OCI-LY7 (cell line): ENCODE measurements at regions not wholly inside any gene's neighbourhood (a gene's known extent, or its start where the extent isn't known, plus 50 kb on each side); places are given as distances from the start of the nearest gene placed in this dataset.

Experiments used
- BruUV-seq: library from RNA; stranded (reverse); fragments of 400-500 nt; replicated peaks from 2 replicates; lab custom pipeline; 2021; lab: Mats Ljungman, UMichigan
- CTCF ChIA-PET: fragments of 300-600 bp; sonication (Branson Sonifier 250); formaldehyde crosslinking; loops from one replicate; lab custom pipeline; 2022; ENCODE audit warnings: antibody characterized with exemption; ENCODE audit not compliant: unreplicated experiment; lab: Charles Lee
- POLR2A ChIA-PET: fragments of 300-600 bp; sonication (Branson Sonifier 250); formaldehyde crosslinking; loops from one replicate; lab custom pipeline; 2022; ENCODE audit warnings: antibody characterized with exemption; lab: Charles Lee
- DNase-seq: peaks from one replicate; pipeline ENCODE4 v3.0.0-alpha.2; 2015; ENCODE audit warnings: low spot score
- H2AFZ ChIP-seq: fragments of 200-600 bp; sonication (generic), shearing (Covaris generic); 2 replicates; pipeline ENCODE4 v1.6.1; 2014; ENCODE audit warnings: mild to moderate bottlenecking, antibody characterized with exemption, low read length, moderate library complexity
- H3K27ac ChIP-seq: fragments of 200-600 bp; sonication (generic); 2 replicates; pipeline ENCODE4 v1.5.1; 2014; ENCODE audit warnings: mixed run types, low read depth, mild to moderate bottlenecking, moderate library complexity, low read length, inconsistent platforms; ENCODE audit not compliant: poor library complexity, severe bottlenecking
- H3K36me3 ChIP-seq: fragments of 200-600 bp; sonication (generic); 2 replicates; pipeline ENCODE4 v1.6.1; 2014; ENCODE audit warnings: mild to moderate bottlenecking, antibody characterized with exemption, low read length, moderate library complexity, mixed read lengths; ENCODE audit not compliant: insufficient read depth
- H3K4me1 ChIP-seq: fragments of 200-600 bp; sonication (generic); 2 replicates; pipeline ENCODE4 v1.5.1; 2014; ENCODE audit warnings: mild to moderate bottlenecking, low read length; ENCODE audit not compliant: insufficient read depth, poor library complexity, severe bottlenecking
- H3K4me2 ChIP-seq: fragments of 200-600 bp; sonication (generic); 2 replicates; pipeline ENCODE4 v1.6.1; 2014; ENCODE audit warnings: mild to moderate bottlenecking, low read length
- H3K4me3 ChIP-seq: fragments of 200-600 bp; sonication (generic); 2 replicates; pipeline ENCODE4 v1.5.1; 2014; ENCODE audit warnings: mild to moderate bottlenecking, low read depth, low read length; ENCODE audit not compliant: poor library complexity, severe bottlenecking
- H3K79me2 ChIP-seq: fragments of 200-600 bp; sonication (generic); 2 replicates; pipeline ENCODE4 v1.6.1; 2016; ENCODE audit warnings: low read depth, mild to moderate bottlenecking, low read length, moderate library complexity, mixed read lengths; ENCODE audit not compliant: insufficient read depth
- H3K9me2 ChIP-seq: fragments of 200-600 bp; sonication (generic); 2 replicates; pipeline ENCODE4 v1.6.1; 2016; ENCODE audit warnings: mild to moderate bottlenecking, low read length, mixed read lengths; ENCODE audit not compliant: insufficient read depth
- H3K9me3 ChIP-seq: fragments of 200-600 bp; sonication (generic); 2 replicates; pipeline ENCODE4 v1.6.1; 2014; ENCODE audit warnings: mild to moderate bottlenecking, mixed run types, low read length, mixed read lengths
- H4K20me1 ChIP-seq: fragments of 200-600 bp; sonication (generic); 2 replicates; pipeline ENCODE4 v1.6.1; 2014; ENCODE audit warnings: mild to moderate bottlenecking, antibody characterized with exemption, low read length, moderate library complexity, mixed read lengths; ENCODE audit not compliant: insufficient read depth
- EZH2phosphoT487 ChIP-seq: fragments of 200-600 bp; sonication (generic); IDR thresholded peaks from 2 replicates; pipeline ENCODE4 v1.6.1; 2018; ENCODE audit warnings: low read depth, borderline replicate concordance, mild to moderate bottlenecking, mixed run types, antibody characterized with exemption, low read length, moderate library complexity, mixed read lengths
- intact Hi-C: fragments of 100-400 bp; cut with micrococcal nuclease; formaldehyde crosslinking; loops from one replicate; pipeline ENCODE4 v1.10.0; 2022; ENCODE audit not compliant: unreplicated experiment
- TF ChIP-seq, protein P1 (sequence below): fragments of 200-600 bp; sonication (generic); conservative IDR thresholded peaks from 2 replicates; pipeline ENCODE4 v1.5.1; 2014; ENCODE audit warnings: mild to moderate bottlenecking, antibody characterized with exemption, low read length, moderate library complexity, mixed read lengths

DNA sequence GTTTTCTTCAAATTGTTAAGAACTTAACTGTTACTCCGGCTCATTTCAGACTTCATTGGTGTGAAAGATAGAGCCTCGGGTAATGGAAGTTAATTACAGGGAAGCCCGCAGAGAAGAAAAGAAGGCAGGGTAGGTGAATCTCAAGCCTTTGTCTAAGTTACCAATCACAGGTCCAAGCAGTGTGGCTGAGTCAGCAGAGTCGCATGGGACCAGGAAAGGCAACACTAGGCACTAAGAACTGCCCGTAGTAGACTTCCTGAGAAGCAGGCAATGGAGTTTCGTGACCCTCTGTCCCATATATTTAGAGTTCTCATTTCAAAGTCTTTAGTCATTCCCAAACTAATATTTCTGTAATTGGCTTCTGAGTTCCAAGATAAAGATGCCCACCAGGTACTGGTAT, 122.9 kb upstream of the STT3B start:
- Histone ChIP-seq H3K27ac (no peak overlapping the region), H3K4me2 (no peak overlapping the region), H2AFZ (no peak overlapping the region), H3K36me3 (no peaks in the 10 kb centered on the region), H3K79me2 (no peaks in the 10 kb centered on the region), H3K9me3 (no peaks in the 10 kb centered on the region), H4K20me1 (no peaks in the 10 kb centered on the region), H3K4me1 (no peaks in the 10 kb centered on the region), H3K4me3 (no peak overlapping the region), H3K9me2 (no peaks in the 10 kb centered on the region)
- ChIA-PET CTCF (no interaction called here), POLR2A (no interaction called here)
- no peak for TF ChIP-seq EZH2phosphoT487
- TF ChIP-seq, protein P1, sequence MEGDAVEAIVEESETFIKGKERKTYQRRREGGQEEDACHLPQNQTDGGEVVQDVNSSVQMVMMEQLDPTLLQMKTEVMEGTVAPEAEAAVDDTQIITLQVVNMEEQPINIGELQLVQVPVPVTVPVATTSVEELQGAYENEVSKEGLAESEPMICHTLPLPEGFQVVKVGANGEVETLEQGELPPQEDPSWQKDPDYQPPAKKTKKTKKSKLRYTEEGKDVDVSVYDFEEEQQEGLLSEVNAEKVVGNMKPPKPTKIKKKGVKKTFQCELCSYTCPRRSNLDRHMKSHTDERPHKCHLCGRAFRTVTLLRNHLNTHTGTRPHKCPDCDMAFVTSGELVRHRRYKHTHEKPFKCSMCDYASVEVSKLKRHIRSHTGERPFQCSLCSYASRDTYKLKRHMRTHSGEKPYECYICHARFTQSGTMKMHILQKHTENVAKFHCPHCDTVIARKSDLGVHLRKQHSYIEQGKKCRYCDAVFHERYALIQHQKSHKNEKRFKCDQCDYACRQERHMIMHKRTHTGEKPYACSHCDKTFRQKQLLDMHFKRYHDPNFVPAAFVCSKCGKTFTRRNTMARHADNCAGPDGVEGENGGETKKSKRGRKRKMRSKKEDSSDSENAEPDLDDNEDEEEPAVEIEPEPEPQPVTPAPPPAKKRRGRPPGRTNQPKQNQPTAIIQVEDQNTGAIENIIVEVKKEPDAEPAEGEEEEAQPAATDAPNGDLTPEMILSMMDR: no peak
- no peak for DNase-seq
- no TSS peak for BruUV-seq
- intact Hi-C loops: no loop called here

DNA sequence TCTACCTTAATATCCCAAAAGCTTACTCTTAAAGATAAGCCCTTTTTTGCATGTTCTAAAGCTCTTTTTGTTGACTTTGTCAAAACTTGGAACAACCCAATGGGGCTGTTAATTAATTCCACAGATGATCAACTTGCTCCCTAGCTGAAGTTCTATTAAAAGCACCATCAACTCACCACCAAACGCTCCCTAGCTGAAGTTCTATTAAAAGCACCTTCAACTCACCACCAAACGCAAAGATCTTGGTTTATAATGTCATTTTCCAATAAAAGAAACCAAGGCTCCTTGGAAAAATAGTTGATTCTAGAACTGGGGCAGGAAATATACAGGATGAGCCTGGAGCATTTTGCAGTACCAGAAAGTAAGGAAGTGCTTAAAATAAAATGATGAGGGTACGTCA, 122.3 kb upstream of the STT3B start:
- no peak overlapping the region for H3K4me2 ChIP-seq
- CTCF ChIA-PET: no interaction called here
- H3K27ac ChIP-seq: no peak overlapping the region
- H3K4me3 ChIP-seq: no peak overlapping the region
- no peaks in the 10 kb centered on the region for H3K9me3 ChIP-seq
- intact Hi-C loops: no loop called here
- no peaks in the 10 kb centered on the region for H3K9me2 ChIP-seq
- H4K20me1 ChIP-seq: no peaks in the 10 kb centered on the region
- no peaks in the 10 kb centered on the region for H3K79me2 ChIP-seq
- DNase-seq: no peak
- TF ChIP-seq EZH2phosphoT487: no peak
- TF ChIP-seq, protein P1: no peak
- H3K36me3 ChIP-seq: no peaks in the 10 kb centered on the region
- BruUV-seq: no TSS peak
- H3K4me1 ChIP-seq: no peaks in the 10 kb centered on the region
- H2AFZ ChIP-seq: no peak overlapping the region
- POLR2A ChIA-PET: interaction anchor here (0.6 kb wide), 1 partner anchor 140 kb away, joined by 3 read pairs; no protein-coding TSS in a partner anchor

DNA sequence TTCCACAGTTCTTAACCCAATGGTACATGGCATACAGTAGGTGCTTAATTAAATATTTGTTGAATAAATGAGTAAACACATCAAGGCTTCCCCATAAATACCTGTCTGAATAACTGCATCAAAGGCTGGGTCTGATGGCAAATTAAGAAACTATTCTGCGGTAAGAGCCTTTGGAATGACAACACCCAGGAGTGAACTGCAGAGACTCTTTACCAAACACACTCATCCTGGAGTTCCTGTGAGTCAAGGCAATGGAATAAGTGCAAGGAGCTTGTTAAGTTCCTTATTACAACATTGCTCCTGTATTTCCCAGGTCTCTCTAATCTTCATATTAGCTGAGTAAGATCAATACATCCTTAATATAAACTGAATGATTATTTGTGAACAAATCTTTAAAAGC, 119.9 kb upstream of the STT3B start:
- H3K9me2 ChIP-seq: no peaks in the 10 kb centered on the region
- H3K27ac ChIP-seq: no peak overlapping the region
- no peak overlapping the region for H2AFZ ChIP-seq
- no peak for DNase-seq
- no peak overlapping the region for H3K4me3 ChIP-seq
- H4K20me1 ChIP-seq: no peaks in the 10 kb centered on the region
- no peaks in the 10 kb centered on the region for H3K4me1 ChIP-seq
- no peaks in the 10 kb centered on the region for H3K79me2 ChIP-seq
- ChIA-PET CTCF (no interaction called here), POLR2A (no interaction called here)
- no TSS peak for BruUV-seq
- H3K9me3 ChIP-seq: no peaks in the 10 kb centered on the region
- H3K36me3 ChIP-seq: no peaks in the 10 kb centered on the region
- TF ChIP-seq EZH2phosphoT487: no peak
- TF ChIP-seq, protein P1: no peak
- no peak overlapping the region for H3K4me2 ChIP-seq
- intact Hi-C loops: no loop called here
